ENCODE measurements at regions not wholly inside any gene's neighbourhood (a gene's known extent, or its start where the extent isn't known, plus 50 kb on each side); places are given as distances from the start of the nearest gene placed in this dataset.

DNA sequence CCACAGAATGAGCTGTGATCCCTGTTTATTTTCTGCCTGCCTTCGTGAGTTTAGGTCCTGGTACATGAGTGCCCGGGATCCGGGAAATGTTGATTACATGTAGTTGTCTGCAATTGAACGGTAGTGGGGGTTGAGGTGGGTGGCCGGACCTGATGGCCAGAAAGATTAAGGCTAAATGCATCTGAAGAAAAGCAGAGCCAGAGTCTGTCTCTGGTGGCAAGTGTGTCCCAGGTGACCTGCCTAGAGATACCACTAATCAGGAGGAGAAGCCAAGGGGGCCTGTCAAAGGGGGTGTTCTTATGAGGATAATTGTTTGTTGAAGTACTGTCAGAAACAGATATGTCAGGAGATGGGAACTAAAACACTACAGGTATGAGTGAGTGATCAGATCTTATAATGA is 154.0 kb upstream of the ASIC2 start:
- WGBS, 2 donors, result 61 to 66% methylated on average over 5 of the region's 5 CpGs
- no peak overlapping the region for H3K27ac ChIP-seq (ENCODE audit: low read depth in 1 of 2, low read length in 1 of 2)
- H3K36me3 ChIP-seq (ENCODE audit: control insufficient read depth in 4 of 4, insufficient read depth in 4 of 4, low read length in 4 of 4), result no peaks in the 10 kb centered on the region
- H3K27me3 ChIP-seq (ENCODE audit: control insufficient read depth in 3 of 3, insufficient read depth in 3 of 3, low read length in 2 of 3), result no peaks in the 10 kb centered on the region
- no peak for TF ChIP-seq CTCF (IDR thresholded peaks at IDR 0.05; ENCODE audit: control extremely low read depth, extremely low read depth)
- H3K9me3 ChIP-seq (ENCODE audit: control insufficient read depth in 4 of 4, insufficient read depth in 3 of 4, low read length in 3 of 4), result peaks cover 0 to 3% (median 1%) of the 10 kb centered on the region in 4 donors
- ATAC-seq (ENCODE audit: insufficient read depth, low FRiP score) (no peak), DNase-seq (no peak)
- H3K4me1 ChIP-seq (ENCODE audit: control insufficient read depth in 5 of 5, insufficient read depth in 5 of 5, low read length in 5 of 5), result no peaks in the 10 kb centered on the region
- no peak overlapping the region for H3K9ac ChIP-seq (ENCODE audit: insufficient read depth in 1 of 2, low read length in 2 of 2)
- no peak overlapping the region for H3K4me3 ChIP-seq

DNA sequence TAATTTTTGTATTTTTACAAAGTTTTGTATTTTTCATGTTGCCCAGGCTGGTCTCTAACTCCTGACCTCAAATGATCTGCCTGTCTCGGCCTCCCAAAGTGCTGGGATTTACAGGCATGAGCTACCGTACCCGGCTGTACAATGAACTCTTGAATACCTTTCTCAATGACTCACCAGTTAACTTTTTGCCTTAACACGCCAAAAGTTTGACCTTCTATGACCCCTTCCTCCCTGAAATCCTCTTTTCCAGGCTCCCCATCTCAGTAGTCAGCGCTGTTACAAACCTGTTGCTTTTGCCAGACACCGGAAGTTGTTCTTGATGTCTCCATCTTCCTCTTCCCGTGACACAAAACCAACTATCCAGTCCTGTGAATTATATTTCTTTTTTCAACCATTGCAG is 158.1 kb upstream of the ASIC2 start:
- WGBS, 2 donors, result 77 to 86% methylated on average over 7 of the region's 7 CpGs
- Histone ChIP-seq H3K9me3 (ENCODE audit: control insufficient read depth in 4 of 4, insufficient read depth in 3 of 4, low read length in 3 of 4) (peaks cover 0 to 2% (median 0%) of the 10 kb centered on the region in 4 donors), H3K4me1 (ENCODE audit: control insufficient read depth in 5 of 5, insufficient read depth in 5 of 5, low read length in 5 of 5) (no peaks in the 10 kb centered on the region), H3K36me3 (ENCODE audit: control insufficient read depth in 4 of 4, insufficient read depth in 4 of 4, low read length in 4 of 4) (no peaks in the 10 kb centered on the region), H3K27ac (ENCODE audit: low read depth in 1 of 2, low read length in 1 of 2) (no peak overlapping the region), H3K4me3 (no peak overlapping the region), H3K9ac (ENCODE audit: insufficient read depth in 1 of 2, low read length in 2 of 2) (no peak overlapping the region), H3K27me3 (ENCODE audit: control insufficient read depth in 3 of 3, insufficient read depth in 3 of 3, low read length in 2 of 3) (no peaks in the 10 kb centered on the region)
- TF ChIP-seq CTCF (IDR thresholded peaks at IDR 0.05; ENCODE audit: control extremely low read depth, extremely low read depth), result no peak
- DNase-seq, result no peak
- no peak for ATAC-seq (ENCODE audit: insufficient read depth, low FRiP score)

DNA sequence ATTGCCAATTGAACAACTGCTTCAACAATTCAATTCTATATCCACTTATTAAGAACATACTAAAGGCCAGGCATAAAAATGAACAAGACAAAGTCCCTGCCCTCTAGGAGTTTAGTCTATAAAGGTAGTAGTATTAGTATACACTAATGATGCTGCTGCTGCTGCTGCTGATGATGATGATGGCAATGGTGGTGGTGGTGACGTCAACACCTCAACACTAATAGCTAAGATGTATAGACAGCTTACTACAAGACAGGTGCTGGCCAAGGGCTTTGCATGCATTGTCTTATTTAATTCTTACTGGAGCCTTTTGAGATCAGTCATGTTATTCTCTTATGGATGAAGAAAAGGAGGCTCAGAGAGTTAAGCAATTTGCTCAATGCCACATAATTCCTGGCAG is 164.4 kb upstream of the ASIC2 start:
- no peak overlapping the region for H3K27ac ChIP-seq (ENCODE audit: low read depth in 1 of 2, low read length in 1 of 2)
- ATAC-seq (ENCODE audit: insufficient read depth, low FRiP score), result no peak

More for the DNA sequence above, 164.4 kb upstream of the ASIC2 start:
- no peak overlapping the region for H3K9ac ChIP-seq (ENCODE audit: insufficient read depth in 1 of 2, low read length in 2 of 2)
- DNase-seq, result no peak
- WGBS, 2 donors, result 92 to 100% methylated on average over 1 of the region's 1 CpG
- TF ChIP-seq CTCF (IDR thresholded peaks at IDR 0.05; ENCODE audit: control extremely low read depth, extremely low read depth), result no peak
- H3K27me3 ChIP-seq (ENCODE audit: control insufficient read depth in 3 of 3, insufficient read depth in 3 of 3, low read length in 2 of 3), result no peaks in the 10 kb centered on the region
- H3K9me3 ChIP-seq (ENCODE audit: control insufficient read depth in 4 of 4, insufficient read depth in 3 of 4, low read length in 3 of 4), result peaks cover 0 to 2% (median 0%) of the 10 kb centered on the region in 4 donors
- H3K4me1 ChIP-seq (ENCODE audit: control insufficient read depth in 5 of 5, insufficient read depth in 5 of 5, low read length in 5 of 5), result peaks cover 0 to 10% (median 0%) of the 10 kb centered on the region in 5 donors
- H3K4me3 ChIP-seq, result no peak overlapping the region
- H3K36me3 ChIP-seq (ENCODE audit: control insufficient read depth in 4 of 4, insufficient read depth in 4 of 4, low read length in 4 of 4), result no peaks in the 10 kb centered on the region

All from lung (tissue), 11 donors.